Adrenal gland (tissue), 5 donors: ENCODE measurements at regions not wholly inside any gene's neighbourhood (a gene's known extent, or its start where the extent isn't known, plus 50 kb on each side); places are given as distances from the start of the nearest gene placed in this dataset.

Experiments
- POLR2A ChIP-seq, 2 donors: fragments of 450-650 bp; IDR thresholded peaks; one replicate each; pipeline ENCODE4 v1.6.1; 2017; ENCODE audit warnings: antibody characterized with exemption in 2 of 2, mild to moderate bottlenecking in 2 of 2, moderate library complexity in 1 of 2
- TF ChIP-seq, protein P1 (sequence below), 6 experiments: fragments of 450-650 bp in 4 of 6; fragments of 200-600 bp in 2 of 6; sonication (generic) in 1 of 6; IDR thresholded peaks; 1 replicate in 5 of 6; 2 replicates in 1 of 6; pipeline versions ENCODE4 v1.5.1 to v1.8.0; 2016 to 2021; ENCODE audit warnings: antibody characterized with exemption in 6 of 6, mild to moderate bottlenecking in 2 of 6, moderate library complexity in 1 of 6
- donor health status: DM: no; HTN: no; CAD: no.

DNA sequence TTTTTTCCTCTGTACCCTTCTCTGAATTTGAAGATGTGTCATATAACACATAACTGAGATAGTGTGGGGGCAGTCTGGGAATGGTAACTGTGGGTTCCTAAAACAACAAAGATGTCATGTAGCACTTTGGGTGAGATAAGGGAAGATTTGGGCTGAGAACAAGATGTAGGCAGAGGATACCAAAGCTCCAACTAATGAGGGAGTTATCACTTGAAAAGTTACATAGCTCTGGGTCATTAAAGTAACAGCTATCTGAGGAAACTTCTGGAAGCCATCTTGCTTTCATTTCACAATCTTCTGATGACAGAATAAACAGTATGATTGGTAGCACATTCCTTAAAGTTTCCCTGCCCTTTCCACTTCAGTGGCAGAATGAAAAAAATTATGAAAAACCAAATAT is 255.4 kb downstream of the TBX18 start:
- TF ChIP-seq, protein P1, sequence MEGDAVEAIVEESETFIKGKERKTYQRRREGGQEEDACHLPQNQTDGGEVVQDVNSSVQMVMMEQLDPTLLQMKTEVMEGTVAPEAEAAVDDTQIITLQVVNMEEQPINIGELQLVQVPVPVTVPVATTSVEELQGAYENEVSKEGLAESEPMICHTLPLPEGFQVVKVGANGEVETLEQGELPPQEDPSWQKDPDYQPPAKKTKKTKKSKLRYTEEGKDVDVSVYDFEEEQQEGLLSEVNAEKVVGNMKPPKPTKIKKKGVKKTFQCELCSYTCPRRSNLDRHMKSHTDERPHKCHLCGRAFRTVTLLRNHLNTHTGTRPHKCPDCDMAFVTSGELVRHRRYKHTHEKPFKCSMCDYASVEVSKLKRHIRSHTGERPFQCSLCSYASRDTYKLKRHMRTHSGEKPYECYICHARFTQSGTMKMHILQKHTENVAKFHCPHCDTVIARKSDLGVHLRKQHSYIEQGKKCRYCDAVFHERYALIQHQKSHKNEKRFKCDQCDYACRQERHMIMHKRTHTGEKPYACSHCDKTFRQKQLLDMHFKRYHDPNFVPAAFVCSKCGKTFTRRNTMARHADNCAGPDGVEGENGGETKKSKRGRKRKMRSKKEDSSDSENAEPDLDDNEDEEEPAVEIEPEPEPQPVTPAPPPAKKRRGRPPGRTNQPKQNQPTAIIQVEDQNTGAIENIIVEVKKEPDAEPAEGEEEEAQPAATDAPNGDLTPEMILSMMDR (IDR thresholded peaks at IDR 0.05) = no peak
- TF ChIP-seq POLR2A (IDR thresholded peaks at IDR 0.05) = no peak
